Astrocyte (in vitro differentiated cells and primary cell): ENCODE measurements at regions not wholly inside any gene's neighbourhood (a gene's known extent, or its start where the extent isn't known, plus 50 kb on each side); places are given as distances from the start of the nearest gene placed in this dataset.

ENCODE experiments used
- DNase-seq: peaks from one replicate; pipeline ENCODE4 v3.0.0-alpha.2; 2010; ENCODE audit warnings: low read depth
- FAIRE-seq: peaks from 2 replicates; lab custom pipeline; 2011; peaks lifted over from hg19 to GRCh38; lab: Jason Lieb, UNC
- H2AFZ ChIP-seq: 2 replicates; pipeline ENCODE4 v1.6.0; 2012; ENCODE audit warnings: low read depth, low read length, inconsistent platforms
- H3K27ac ChIP-seq: 2 replicates; pipeline ENCODE4 v1.5.1; 2011; ENCODE audit warnings: low read depth, low read length, inconsistent platforms
- H3K27me3 ChIP-seq: 2 replicates; pipeline ENCODE4 v1.6.0; 2011; ENCODE audit warnings: low read length, inconsistent platforms; ENCODE audit not compliant: insufficient read depth
- H3K36me3 ChIP-seq: 2 replicates; pipeline ENCODE4 v1.5.1; 2011; ENCODE audit warnings: low read length, inconsistent platforms; ENCODE audit not compliant: insufficient read depth
- H3K4me1 ChIP-seq: 2 replicates; pipeline ENCODE4 v1.5.1; 2011; ENCODE audit warnings: low read length, inconsistent platforms; ENCODE audit not compliant: insufficient read depth
- H3K4me2 ChIP-seq: 2 replicates; pipeline ENCODE4 v1.6.0; 2012; ENCODE audit warnings: low read length, inconsistent platforms
- H3K4me3 ChIP-seq: 2 replicates; pipeline ENCODE4 v1.5.1; 2011; ENCODE audit warnings: low read depth, mild to moderate bottlenecking, low read length, inconsistent platforms; ENCODE audit not compliant: insufficient read depth
- H3K79me2 ChIP-seq: 2 replicates; pipeline ENCODE4 v1.6.0; 2012; ENCODE audit warnings: mild to moderate bottlenecking, low read length, inconsistent platforms; ENCODE audit not compliant: insufficient read depth
- H3K9ac ChIP-seq: 2 replicates; pipeline ENCODE4 v1.6.0; 2012; ENCODE audit warnings: mild to moderate bottlenecking, low read length, inconsistent platforms
- H3K9me3 ChIP-seq: 2 replicates; pipeline ENCODE4 v1.5.1; 2012; ENCODE audit warnings: low read depth, mild to moderate bottlenecking, low read length, inconsistent platforms; ENCODE audit not compliant: insufficient read depth
- H4K20me1 ChIP-seq: 2 replicates; pipeline ENCODE4 v1.6.0; 2012; ENCODE audit warnings: low read length, inconsistent platforms; ENCODE audit not compliant: insufficient read depth
- H3K27ac Mint-ChIP-seq: one replicate; pipeline ENCODE4 v1.8.0; 2021; ENCODE audit warnings: mild to moderate bottlenecking, mixed read lengths; ENCODE audit not compliant: unreplicated experiment
- H3K27me3 Mint-ChIP-seq: one replicate; pipeline ENCODE4 v1.8.0; 2021; ENCODE audit warnings: low read depth, mixed read lengths; ENCODE audit not compliant: unreplicated experiment
- H3K36me3 Mint-ChIP-seq: one replicate; pipeline ENCODE4 v1.8.0; 2021; ENCODE audit warnings: low read depth, mixed read lengths; ENCODE audit not compliant: unreplicated experiment
- H3K4me1 Mint-ChIP-seq: one replicate; pipeline ENCODE4 v1.8.0; 2021; ENCODE audit warnings: low read depth, mixed read lengths; ENCODE audit not compliant: unreplicated experiment
- H3K4me3 Mint-ChIP-seq: one replicate; pipeline ENCODE4 v1.8.0; 2021; ENCODE audit warnings: mild to moderate bottlenecking, moderate library complexity, mixed read lengths; ENCODE audit not compliant: unreplicated experiment
- H3K9me3 Mint-ChIP-seq: one replicate; pipeline ENCODE4 v1.8.0; 2021; ENCODE audit warnings: mild to moderate bottlenecking, mixed read lengths; ENCODE audit not compliant: unreplicated experiment
- CTCF ChIP-seq: IDR thresholded peaks from 2 replicates; pipeline ENCODE4 v1.5.1; 2011; ENCODE audit warnings: low read depth, mild to moderate bottlenecking, inconsistent platforms, low read length, moderate library complexity; ENCODE audit not compliant: insufficient read depth
- EZH2 ChIP-seq: IDR thresholded peaks from 2 replicates; pipeline ENCODE4 v1.6.1; 2012; ENCODE audit warnings: mild to moderate bottlenecking, low read length, inconsistent platforms; ENCODE audit not compliant: insufficient read depth

GRCh38 chr16:7025616-7026190, 306.9 kb upstream of the RBFOX1 start:
- Histone ChIP-seq H3K9me3 (peaks cover 3% of the 10 kb centered on the region), H3K4me2 (no peak overlapping the region), H3K27ac (no peak overlapping the region), H2AFZ (no peak overlapping the region), H3K27me3 (no peaks in the 10 kb centered on the region), H3K4me1 (no peaks in the 10 kb centered on the region), H4K20me1 (no peaks in the 10 kb centered on the region), H3K9ac (no peak overlapping the region), H3K79me2 (no peaks in the 10 kb centered on the region), H3K36me3 (no peaks in the 10 kb centered on the region), H3K4me3 (no peak overlapping the region)
- DNase-seq (no peak), FAIRE-seq (no peak)
- no peaks in the 10 kb centered on the region for H3K27me3 Mint-ChIP-seq
- no peak overlapping the region for H3K27ac Mint-ChIP-seq
- no peaks in the 10 kb centered on the region for H3K4me1 Mint-ChIP-seq
- H3K9me3 Mint-ChIP-seq: no peaks in the 10 kb centered on the region
- no peaks in the 10 kb centered on the region for H3K36me3 Mint-ChIP-seq
- H3K4me3 Mint-ChIP-seq: no peak overlapping the region
- peak; percentile 17 for TF ChIP-seq CTCF
- no peak for TF ChIP-seq EZH2

GRCh38 chr16:7021653-7022275, 310.9 kb upstream of the RBFOX1 start:
- H3K27me3 Mint-ChIP-seq: peaks cover 1% of the 10 kb centered on the region
- Histone ChIP-seq H3K9me3 (peaks cover 3% of the 10 kb centered on the region), H3K27ac (no peak overlapping the region), H3K4me2 (no peak overlapping the region), H4K20me1 (no peaks in the 10 kb centered on the region), H3K36me3 (no peaks in the 10 kb centered on the region), H3K4me3 (no peak overlapping the region), H3K27me3 (no peaks in the 10 kb centered on the region), H3K9ac (no peak overlapping the region), H2AFZ (no peak overlapping the region), H3K79me2 (no peaks in the 10 kb centered on the region), H3K4me1 (no peaks in the 10 kb centered on the region)
- no peak for DNase-seq
- no peaks in the 10 kb centered on the region for H3K36me3 Mint-ChIP-seq
- TF ChIP-seq CTCF (no peak), EZH2 (no peak)
- H3K27ac Mint-ChIP-seq: no peak overlapping the region
- H3K9me3 Mint-ChIP-seq: no peaks in the 10 kb centered on the region
- FAIRE-seq: no peak
- no peaks in the 10 kb centered on the region for H3K4me1 Mint-ChIP-seq
- no peak overlapping the region for H3K4me3 Mint-ChIP-seq

GRCh38 chr16:7017006-7017662, 315.5 kb upstream of the RBFOX1 start:
- Histone ChIP-seq H4K20me1 (no peaks in the 10 kb centered on the region), H3K4me2 (no peak overlapping the region), H3K27me3 (no peaks in the 10 kb centered on the region), H2AFZ (no peak overlapping the region), H3K9me3 (peaks cover 9% of the 10 kb centered on the region), H3K4me1 (no peaks in the 10 kb centered on the region), H3K9ac (no peak overlapping the region), H3K27ac (no peak overlapping the region), H3K36me3 (no peaks in the 10 kb centered on the region), H3K79me2 (no peaks in the 10 kb centered on the region), H3K4me3 (no peak overlapping the region)
- no peak overlapping the region for H3K27ac Mint-ChIP-seq
- no peaks in the 10 kb centered on the region for H3K9me3 Mint-ChIP-seq
- DNase-seq (no peak), FAIRE-seq (no peak)
- TF ChIP-seq CTCF (no peak), EZH2 (no peak)
- no peak overlapping the region for H3K4me3 Mint-ChIP-seq
- no peaks in the 10 kb centered on the region for H3K4me1 Mint-ChIP-seq
- peaks cover 1% of the 10 kb centered on the region for H3K27me3 Mint-ChIP-seq
- no peaks in the 10 kb centered on the region for H3K36me3 Mint-ChIP-seq
